SKM-1 treated with dmso at 0.1 percent for 144 hours (cell line): ENCODE measurements at regions not wholly inside any gene's neighbourhood (a gene's known extent, or its start where the extent isn't known, plus 50 kb on each side); places are given as distances from the start of the nearest gene placed in this dataset.

ENCODE experiments used
- DNase-seq: peaks from one replicate; lab custom pipeline; 2025; ENCODE audit not compliant: unreplicated experiment; lab: John Stamatoyannopoulos, UW

DNA sequence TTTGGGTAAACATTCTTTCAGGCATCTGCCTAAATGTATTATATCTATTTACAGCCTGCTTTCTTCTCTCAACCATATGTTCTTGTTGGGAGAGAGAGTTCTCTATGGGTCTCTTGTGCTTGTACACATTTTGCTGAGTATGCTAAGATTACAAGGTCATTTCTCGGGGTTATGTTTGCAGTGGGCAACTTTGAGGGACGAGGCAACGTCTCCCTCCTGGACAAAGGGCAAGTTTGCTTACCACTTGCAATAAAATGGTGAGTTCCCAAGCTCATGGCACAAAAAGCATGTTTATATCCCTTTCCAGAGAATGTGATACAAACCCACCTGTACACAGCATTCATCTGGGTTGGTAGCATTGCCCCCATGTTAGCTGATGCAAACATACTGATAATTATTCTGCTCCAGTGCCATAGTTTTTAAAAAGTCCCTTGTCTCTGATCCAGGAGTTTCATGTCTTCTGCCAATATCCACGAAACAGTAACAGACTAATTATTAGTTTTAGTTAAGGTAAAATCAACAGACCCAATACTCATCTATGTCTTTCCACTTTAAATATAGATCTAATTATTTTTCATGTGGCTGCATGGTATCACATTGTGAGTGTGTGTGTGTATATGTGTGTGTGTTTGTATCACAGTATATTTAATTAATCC, 84.2 kb upstream of the MAPK4 start:
- no peak for DNase-seq

- DNase-seq = no peak
Observed at GRCh38 chr18:50492097-50492496, 67.8 kb upstream of the MAPK4 start.

DNA sequence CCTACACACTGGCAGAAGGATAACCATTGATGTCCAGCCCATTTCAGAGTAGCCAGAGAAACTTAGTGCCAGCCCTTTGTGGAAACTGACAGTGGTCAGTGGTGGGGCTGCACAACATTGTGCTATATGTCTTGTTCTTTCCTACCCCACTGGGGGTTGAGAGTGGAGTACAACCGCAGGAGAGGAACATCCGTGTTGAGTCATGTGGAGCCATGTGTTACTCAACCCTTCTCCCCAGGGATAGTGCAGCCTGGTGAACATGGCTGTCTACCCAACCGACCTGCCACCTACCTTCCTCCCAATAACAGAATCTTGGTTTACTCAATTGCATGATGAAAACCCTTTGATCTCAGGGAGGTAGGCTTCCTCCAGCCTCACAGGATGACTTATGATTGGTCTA, 65.3 kb upstream of the MAPK4 start:
- no peak for DNase-seq

GRCh38 chr18:50506362-50506761, 53.5 kb upstream of the MAPK4 start:
- no peak for DNase-seq

DNA sequence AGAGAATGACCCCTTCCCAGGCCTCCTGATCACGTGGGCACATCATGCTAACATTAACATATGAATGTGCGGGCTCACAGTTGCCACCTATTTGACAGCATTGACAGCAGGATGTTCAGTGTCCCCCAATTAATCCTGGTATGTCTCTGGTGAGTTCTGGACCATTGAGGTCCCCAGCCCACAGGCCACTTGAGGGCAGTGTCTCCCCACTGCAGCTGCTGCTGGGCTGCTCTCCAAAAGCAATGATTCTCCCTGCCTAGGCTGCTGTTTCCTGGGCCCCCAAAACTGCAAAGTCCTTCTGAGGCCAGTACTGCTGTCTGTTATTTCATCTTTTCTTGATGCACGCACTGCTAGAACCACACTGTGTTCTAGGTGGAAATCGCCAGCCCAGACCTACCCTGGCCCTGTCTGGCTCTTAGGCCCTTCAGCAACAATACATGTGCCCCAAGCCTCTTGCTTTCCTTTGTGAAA, 52.7 kb upstream of the MAPK4 start:
- no peak for DNase-seq

DNA sequence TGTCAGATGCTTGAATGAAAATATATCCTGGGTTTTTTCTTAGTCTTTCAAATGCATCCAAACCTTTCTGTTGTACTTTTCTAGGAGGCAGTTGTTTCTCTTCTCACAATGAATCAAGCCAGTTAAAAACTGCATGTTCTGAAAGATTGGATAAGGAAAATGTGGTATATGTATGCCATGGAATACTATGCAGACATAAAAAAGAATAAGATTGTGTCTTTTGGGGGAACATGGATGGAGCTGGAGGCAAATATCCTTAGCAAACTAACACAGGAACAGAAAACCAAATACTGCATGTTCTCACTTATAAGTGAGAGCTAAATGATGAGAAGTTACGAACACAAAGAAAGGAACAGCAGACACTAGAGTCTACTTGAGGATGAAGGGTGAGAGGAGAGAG, 51.7 kb upstream of the MAPK4 start:
- DNase-seq = no peak

DNA sequence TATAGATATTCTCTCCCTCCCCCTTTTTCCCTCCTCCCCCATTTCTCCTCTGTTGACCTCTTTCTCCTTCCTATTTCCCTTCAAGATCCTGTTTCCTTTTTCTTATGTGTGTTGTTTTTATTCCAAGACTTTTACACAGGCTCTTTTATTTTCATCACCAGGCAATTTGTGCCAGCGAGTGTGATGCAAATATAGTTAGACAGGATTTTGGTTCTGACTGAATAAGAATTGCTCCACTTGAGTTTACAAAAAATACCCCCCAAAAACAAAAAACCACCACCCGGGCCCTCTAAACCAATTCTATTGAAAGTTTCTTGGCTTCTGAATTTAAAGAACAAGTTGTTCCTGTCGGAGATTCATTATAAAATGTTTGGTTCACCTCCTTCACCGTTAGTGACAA, 50.9 kb upstream of the MAPK4 start:
- no peak for DNase-seq
